ENCODE measurements at regions not wholly inside any gene's neighbourhood (a gene's known extent, or its start where the extent isn't known, plus 50 kb on each side); places are given as distances from the start of the nearest gene placed in this dataset.
"Not testable (repeated sequence)": the region's sequence is repeated elsewhere in the genome, so short reads cannot be mapped to it uniquely, and the experiment has no call there.

DNA sequence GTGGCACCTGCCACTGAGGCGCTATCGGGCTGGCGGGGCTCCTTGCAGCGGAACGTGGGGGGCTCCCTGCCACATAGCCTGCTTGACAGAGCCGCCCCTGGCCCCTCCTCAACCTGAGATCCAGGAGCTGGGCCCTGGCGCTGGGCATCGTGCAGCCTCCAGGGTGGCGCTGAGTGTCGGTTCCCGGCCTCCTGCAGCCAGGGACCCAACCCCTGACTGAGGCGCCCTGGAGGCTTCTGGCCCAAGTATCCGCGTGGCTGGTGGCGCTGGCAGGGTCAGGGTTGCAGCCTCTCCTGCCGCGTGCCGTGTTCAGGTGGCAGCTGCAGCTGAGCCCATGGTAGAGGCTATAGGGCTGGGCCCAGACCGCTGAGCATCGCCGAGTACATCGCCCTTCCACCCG is 582.6 kb downstream of the ANKRD30B start:
- TF ChIP-seq, protein P1, sequence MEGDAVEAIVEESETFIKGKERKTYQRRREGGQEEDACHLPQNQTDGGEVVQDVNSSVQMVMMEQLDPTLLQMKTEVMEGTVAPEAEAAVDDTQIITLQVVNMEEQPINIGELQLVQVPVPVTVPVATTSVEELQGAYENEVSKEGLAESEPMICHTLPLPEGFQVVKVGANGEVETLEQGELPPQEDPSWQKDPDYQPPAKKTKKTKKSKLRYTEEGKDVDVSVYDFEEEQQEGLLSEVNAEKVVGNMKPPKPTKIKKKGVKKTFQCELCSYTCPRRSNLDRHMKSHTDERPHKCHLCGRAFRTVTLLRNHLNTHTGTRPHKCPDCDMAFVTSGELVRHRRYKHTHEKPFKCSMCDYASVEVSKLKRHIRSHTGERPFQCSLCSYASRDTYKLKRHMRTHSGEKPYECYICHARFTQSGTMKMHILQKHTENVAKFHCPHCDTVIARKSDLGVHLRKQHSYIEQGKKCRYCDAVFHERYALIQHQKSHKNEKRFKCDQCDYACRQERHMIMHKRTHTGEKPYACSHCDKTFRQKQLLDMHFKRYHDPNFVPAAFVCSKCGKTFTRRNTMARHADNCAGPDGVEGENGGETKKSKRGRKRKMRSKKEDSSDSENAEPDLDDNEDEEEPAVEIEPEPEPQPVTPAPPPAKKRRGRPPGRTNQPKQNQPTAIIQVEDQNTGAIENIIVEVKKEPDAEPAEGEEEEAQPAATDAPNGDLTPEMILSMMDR (IDR thresholded peaks at IDR 0.05) = not testable (repeated sequence)
- TF ChIP-seq JAZF1, NFE2L1, ZNF121 (CRISPR knock-in tag; IDR thresholded peaks at IDR 0.05): not testable (repeated sequence)
- TF ChIP-seq, protein P2, sequence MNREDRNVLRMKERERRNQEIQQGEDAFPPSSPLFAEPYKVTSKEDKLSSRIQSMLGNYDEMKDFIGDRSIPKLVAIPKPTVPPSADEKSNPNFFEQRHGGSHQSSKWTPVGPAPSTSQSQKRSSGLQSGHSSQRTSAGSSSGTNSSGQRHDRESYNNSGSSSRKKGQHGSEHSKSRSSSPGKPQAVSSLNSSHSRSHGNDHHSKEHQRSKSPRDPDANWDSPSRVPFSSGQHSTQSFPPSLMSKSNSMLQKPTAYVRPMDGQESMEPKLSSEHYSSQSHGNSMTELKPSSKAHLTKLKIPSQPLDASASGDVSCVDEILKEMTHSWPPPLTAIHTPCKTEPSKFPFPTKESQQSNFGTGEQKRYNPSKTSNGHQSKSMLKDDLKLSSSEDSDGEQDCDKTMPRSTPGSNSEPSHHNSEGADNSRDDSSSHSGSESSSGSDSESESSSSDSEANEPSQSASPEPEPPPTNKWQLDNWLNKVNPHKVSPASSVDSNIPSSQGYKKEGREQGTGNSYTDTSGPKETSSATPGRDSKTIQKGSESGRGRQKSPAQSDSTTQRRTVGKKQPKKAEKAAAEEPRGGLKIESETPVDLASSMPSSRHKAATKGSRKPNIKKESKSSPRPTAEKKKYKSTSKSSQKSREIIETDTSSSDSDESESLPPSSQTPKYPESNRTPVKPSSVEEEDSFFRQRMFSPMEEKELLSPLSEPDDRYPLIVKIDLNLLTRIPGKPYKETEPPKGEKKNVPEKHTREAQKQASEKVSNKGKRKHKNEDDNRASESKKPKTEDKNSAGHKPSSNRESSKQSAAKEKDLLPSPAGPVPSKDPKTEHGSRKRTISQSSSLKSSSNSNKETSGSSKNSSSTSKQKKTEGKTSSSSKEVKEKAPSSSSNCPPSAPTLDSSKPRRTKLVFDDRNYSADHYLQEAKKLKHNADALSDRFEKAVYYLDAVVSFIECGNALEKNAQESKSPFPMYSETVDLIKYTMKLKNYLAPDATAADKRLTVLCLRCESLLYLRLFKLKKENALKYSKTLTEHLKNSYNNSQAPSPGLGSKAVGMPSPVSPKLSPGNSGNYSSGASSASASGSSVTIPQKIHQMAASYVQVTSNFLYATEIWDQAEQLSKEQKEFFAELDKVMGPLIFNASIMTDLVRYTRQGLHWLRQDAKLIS (CRISPR knock-in tag; IDR thresholded peaks at IDR 0.05; ENCODE audit: borderline replicate concordance) = not testable (repeated sequence)
- TF ChIP-seq, protein P3, sequence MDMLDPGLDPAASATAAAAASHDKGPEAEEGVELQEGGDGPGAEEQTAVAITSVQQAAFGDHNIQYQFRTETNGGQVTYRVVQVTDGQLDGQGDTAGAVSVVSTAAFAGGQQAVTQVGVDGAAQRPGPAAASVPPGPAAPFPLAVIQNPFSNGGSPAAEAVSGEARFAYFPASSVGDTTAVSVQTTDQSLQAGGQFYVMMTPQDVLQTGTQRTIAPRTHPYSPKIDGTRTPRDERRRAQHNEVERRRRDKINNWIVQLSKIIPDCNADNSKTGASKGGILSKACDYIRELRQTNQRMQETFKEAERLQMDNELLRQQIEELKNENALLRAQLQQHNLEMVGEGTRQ (CRISPR knock-in tag; IDR thresholded peaks at IDR 0.05) = not testable (repeated sequence)
